HG03378 (cell line): ENCODE measurements at regions not wholly inside any gene's neighbourhood (a gene's known extent, or its start where the extent isn't known, plus 50 kb on each side); places are given as distances from the start of the nearest gene placed in this dataset.

Experiments used
- ATAC-seq: cut with Tn5 transposase; IDR thresholded peaks from one replicate; pipeline ENCODE4 v1.9.1; 2021; ENCODE audit warnings: mild to moderate bottlenecking, moderate library complexity; ENCODE audit not compliant: unreplicated experiment

DNA sequence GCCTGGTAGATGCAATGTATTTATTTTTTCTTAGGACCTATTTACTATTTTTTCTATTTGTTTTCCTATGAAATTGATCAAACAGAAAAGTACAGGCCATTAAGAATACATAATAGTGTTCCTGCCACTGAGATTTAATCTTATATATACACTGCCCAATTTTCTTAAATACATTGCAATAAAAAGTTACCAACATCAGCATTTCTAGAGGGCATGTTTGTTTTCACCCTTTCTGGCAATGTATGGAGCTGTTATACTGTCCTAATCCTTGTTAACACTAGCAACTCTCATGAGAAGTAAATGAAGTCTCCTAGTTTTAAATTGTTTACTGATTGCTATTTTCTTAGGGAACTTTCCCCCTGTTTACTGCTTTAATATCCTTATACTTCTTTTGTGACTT, 359.1 kb upstream of the SEMA3A start:
- ATAC-seq: no peak

- ATAC-seq: no peak
Measured at GRCh38 chr7:84549409-84549808, 354.8 kb upstream of the SEMA3A start.

DNA sequence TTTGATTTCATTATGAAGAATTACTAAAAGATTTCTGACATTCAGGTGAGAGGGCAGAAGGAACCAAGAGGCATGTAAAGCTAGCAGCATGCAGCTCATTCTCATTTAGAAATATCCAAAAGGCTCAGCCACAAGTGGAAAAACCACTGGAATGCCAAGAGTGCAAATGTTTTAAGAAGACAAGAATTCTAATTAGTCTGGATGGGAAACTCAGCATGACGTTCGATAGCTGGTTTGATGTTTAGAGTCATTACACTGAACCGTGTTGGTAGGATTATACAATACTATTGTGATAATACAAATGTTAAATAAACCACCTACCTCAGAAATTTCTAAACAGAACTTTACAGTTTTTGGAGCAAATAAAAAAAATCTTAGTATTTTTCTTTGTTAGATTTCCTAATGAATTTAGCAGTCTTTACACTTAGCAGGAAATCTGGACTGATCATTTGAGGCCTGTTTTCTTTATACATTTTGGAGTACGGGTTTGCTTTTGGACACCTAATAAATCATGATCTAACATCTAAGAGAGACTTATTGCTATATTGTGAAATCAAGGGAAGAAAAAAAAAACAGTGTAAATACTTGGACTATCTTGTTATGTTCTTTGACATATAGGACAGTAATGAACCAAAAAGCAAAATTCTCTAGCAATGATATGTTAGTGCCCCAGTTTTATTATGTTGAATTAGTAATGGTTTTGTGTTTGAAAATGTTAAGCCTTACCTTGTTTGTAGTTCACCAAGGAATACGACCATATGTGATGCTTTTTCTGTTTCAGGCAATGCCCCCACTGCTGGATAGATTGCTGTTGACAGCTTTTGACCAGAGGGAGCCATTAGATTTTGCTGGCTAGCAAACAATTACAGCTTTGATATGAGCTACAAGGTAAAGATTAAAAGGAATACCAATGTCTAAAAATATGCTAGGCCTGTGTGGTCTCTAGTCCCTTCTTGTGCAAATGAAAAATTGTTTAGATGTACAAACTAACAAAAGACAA, 354.1 kb upstream of the SEMA3A start:
- no peak for ATAC-seq

GRCh38 chr7:84547331-84547730, 352.7 kb upstream of the SEMA3A start:
- ATAC-seq: no peak

- no peak for ATAC-seq
Measured at GRCh38 chr7:84546403-84546802, 351.8 kb upstream of the SEMA3A start.

DNA sequence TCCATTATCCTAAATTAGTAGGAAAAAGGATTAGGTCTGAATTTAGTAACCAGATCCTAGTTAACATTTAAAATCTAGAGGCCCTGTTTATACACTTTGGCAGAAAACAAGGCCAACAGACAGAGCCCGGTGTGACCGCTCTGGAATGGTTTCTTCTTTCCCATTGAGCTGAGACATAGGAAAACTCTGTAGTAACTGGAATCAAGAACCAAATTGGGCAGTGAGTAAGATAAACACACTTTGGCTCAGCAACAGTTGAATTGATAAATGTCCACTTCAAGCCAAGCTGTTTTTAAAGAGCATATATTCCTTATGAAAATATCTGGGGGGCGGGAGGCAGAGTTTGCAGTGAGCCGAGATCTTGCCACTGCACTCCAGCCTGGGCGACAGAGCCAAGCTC, 343.7 kb upstream of the SEMA3A start:
- no peak for ATAC-seq

DNA sequence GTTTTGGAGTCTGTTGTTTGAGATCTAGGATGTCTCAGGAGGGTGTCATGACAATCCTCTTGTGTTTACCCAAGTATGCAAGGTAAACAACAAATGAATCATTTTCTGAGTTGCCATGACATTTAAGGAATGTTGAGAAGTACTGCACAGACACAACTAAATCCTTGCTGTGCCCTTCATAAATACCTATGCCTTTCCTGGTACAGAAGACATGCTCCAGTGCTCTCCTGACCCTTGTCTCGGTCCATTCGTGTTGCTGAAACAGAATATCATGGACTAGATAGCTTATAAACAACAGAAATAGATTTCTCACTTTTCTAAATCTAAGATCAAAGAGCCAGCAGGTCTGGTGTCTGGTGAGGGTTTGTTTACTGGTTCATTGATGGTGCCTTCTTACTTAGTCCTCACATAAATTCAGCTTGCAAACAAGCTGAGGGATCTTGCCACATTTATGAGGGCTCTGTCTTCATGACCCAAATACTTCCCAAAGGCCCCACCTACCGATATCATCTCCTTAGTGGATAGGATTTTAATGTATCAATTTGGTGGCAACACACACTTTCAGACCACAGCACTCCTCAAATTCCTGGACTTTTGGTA, 341.8 kb upstream of the SEMA3A start:
- ATAC-seq: no peak

GRCh38 chr7:84535580-84536270, 341.1 kb upstream of the SEMA3A start:
- no peak for ATAC-seq

- no peak for ATAC-seq
Measured at GRCh38 chr7:84533182-84533581, 338.6 kb upstream of the SEMA3A start.

DNA sequence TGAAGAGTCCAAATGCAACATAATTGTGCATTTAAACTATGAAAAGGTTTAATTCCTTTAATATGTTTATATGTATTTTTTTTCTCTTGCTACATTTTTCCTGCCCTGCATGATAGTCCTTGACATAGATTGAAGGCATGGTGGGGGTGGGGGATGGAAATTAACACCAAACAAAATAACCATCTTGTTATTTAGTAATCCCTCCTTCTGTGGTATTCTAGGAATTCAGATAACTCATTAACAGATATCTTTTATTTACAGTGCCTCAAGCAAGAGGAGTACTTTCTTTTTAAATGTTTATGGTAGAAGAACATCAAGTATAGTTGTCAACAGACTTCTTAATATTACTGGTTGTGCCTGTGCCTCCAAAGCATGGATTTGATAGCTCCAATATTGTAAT, 337.6 kb upstream of the SEMA3A start:
- ATAC-seq: no peak

GRCh38 chr7:84529480-84530205, 335.1 kb upstream of the SEMA3A start:
- ATAC-seq: no peak

DNA sequence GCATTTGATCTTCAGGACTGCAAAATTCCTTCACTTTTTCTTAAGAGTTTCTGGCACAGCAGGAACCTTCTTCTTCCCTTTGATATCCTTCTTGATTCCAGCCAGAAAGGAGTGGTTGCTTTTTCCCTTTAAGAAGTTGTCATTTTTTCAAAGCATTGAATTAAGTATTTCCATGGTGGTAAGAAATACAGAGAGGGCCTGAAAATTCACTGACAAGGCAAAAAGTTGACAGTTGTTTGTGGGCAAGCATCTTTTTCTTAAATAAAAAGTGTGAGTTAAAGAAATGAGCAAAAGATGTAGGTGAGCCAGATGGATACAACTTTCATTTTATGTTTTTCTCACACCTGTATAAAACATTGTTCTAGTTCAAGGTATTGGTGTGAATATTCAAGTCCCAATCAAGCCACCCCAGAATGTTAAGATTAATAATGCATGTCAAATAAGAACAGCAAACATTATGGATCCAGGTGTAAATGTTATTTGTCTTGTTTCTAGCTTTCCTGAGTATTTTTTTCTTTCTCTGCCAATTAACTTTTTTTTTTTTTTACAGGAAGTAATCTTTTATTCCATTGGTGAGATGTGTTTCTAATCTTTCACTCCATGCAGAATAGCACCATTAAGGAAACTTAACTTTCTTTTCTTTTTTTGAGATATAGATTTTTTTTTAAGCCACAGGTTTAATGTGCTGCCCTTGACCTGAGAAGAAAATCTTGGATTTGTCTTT, 334.3 kb upstream of the SEMA3A start:
- no peak for ATAC-seq

GRCh38 chr7:84524714-84525694, 330.4 kb upstream of the SEMA3A start:
- ATAC-seq: no peak

DNA sequence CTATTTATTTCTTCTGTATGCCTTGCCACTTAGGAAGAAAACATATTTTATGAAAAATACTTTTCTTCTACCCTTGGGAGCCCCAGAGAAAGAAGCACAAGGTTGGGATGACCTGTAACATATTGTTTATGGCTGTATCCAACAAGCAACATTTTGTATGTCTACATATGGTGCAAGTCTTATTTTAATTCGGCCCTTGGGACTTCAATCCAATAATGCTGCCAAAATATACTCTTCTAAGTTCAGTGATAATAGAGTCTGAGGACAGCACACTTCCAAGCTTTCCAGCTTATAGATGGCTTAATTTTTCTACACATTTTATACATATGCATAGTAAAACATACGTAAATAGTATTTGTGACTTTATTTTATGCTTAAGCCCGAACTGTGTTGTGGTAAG, 318.5 kb upstream of the SEMA3A start:
- ATAC-seq: no peak

DNA sequence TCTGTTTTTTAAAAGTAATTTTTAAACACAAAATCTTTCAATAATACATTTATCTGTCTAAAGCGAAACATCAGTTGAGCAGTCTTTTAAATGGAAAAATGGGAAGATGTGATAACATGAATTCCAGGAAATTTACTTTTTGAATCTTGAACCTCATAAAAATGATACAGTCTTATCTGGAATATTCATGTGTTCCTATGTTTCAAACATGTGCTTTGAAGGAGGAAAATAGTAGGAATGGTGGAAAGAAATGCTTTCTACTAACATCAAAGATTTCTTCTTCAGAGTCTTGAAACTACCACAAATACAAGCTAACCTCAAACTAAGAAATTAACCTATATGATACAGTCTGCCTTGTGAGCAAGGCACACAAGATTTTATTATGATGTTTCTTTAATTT, 317.5 kb upstream of the SEMA3A start:
- no peak for ATAC-seq

DNA sequence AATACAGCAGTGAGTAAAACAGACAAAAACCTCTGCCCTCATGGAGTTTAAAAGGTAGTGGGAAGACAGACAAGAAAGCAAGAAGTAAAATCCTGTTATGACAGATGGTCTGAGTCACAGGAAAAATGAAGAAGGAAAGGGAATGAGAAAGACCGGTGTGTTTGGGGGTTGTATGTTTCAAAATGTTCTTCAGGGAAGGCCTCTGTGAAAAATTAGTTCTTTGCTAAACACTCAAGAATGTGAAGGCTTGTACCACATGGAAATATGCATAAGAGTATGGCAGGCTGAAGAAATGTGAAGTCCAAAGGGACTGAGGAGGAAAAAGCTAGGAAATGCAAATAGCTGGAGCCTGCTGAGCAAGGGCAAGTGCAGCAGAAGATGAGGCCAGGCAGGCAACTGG, 315.9 kb upstream of the SEMA3A start:
- no peak for ATAC-seq

DNA sequence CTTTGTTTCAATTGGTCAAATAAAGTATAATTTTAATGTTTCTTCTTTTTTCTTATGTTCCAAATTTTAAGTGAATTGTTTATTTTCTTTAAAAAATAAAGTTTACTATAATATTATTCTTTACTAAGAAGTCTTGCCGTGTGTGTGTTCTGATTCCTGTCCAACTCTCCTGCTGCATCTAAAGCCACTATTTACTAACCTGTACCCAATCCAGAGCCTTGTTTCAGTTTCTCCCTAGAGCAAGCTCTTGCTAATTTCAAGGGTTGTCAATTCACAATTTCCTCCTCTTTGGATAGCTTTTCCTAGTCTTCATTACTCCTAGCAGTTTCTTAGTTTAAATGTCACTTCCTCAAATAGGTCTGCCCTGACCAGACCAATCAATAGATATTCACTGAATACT, 314.9 kb upstream of the SEMA3A start:
- ATAC-seq: no peak

DNA sequence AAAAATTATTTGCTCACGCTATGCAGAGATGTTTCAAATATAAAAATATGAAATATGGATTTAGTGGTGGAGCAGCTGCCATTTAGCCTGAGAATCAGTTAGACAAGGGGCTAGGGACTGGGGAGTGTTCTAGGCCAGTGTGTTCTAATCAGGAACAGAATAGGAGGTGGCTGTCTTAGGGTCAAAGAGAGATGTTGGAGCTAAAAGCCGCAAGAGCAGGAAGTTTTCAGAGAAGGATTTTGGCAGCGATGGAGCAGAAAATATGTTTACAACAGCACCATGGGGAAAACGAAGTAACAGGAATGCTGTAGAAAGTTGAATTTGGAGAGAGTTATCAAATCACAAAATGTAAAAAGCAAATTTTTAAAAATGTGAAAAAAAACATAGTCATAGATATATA, 314.0 kb upstream of the SEMA3A start:
- ATAC-seq: no peak

GRCh38 chr7:84507529-84507928, 312.9 kb upstream of the SEMA3A start:
- ATAC-seq: no peak
